Fibroblast of villous mesenchyme (primary cell): ENCODE measurements at regions not wholly inside any gene's neighbourhood (a gene's known extent, or its start where the extent isn't known, plus 50 kb on each side); places are given as distances from the start of the nearest gene placed in this dataset.

Experiments used
- DNase-seq: peaks from one replicate; pipeline ENCODE4 v3.0.0-alpha.2; 2010; ENCODE audit warnings: low read depth
- H3K4me3 ChIP-seq: 2 replicates; pipeline ENCODE4 v1.5.1; 2011; ENCODE audit warnings: low read depth, mild to moderate bottlenecking, low read length
- TF ChIP-seq, protein P1 (sequence below): IDR thresholded peaks from 2 replicates; pipeline ENCODE4 v1.5.1; 2012; ENCODE audit warnings: low read depth, mild to moderate bottlenecking, low read length; ENCODE audit not compliant: insufficient read depth

DNA sequence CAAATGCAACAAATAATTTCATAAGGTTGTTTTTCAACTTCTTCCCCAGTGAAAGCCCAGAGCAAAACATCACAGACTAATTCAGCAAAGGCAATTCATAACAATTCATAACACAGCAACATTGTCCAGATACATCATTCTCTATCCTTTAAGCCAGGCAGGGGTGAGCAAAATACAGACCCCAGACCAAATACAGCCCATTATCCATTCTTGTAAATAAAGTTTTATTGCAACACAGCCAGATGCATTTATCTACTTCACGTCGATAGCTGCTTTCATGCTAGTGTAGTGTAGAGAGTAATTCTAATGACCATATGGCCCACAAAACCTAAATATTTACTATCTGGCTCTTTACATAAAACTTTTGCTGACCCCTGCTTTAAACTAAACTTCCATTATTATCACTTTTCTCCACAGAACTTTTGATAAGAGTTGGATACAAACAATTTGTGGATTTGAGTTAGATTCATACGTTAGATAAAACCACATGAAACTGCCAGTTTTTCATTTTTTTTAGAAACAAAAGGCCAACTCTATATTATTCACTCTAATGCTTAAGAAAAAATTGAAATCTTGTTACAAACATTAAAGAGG, 174.4 kb downstream of the DUSP6 start:
- H3K4me3 ChIP-seq, result no peak overlapping the region
- DNase-seq, result peak; percentile 86
- TF ChIP-seq, protein P1, sequence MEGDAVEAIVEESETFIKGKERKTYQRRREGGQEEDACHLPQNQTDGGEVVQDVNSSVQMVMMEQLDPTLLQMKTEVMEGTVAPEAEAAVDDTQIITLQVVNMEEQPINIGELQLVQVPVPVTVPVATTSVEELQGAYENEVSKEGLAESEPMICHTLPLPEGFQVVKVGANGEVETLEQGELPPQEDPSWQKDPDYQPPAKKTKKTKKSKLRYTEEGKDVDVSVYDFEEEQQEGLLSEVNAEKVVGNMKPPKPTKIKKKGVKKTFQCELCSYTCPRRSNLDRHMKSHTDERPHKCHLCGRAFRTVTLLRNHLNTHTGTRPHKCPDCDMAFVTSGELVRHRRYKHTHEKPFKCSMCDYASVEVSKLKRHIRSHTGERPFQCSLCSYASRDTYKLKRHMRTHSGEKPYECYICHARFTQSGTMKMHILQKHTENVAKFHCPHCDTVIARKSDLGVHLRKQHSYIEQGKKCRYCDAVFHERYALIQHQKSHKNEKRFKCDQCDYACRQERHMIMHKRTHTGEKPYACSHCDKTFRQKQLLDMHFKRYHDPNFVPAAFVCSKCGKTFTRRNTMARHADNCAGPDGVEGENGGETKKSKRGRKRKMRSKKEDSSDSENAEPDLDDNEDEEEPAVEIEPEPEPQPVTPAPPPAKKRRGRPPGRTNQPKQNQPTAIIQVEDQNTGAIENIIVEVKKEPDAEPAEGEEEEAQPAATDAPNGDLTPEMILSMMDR, result no peak

DNA sequence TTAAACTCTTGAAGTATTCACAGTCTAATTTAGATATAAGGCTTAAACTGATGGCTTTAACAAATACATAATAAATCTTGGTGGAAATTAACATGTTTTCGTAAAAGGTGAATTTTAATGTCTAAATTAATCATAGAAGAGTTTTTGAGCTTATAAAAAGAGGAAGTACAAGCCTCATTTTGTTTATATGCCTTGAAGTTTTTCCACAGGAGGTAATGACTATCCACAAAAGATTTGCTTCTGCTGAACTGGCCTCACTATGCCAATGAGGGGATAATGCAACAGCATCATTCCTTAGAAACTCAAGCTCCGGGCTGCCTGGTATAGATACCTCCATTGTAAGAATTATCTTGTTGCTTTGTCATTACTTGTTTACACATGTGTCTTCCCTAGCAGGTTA, 175.6 kb downstream of the DUSP6 start:
- H3K4me3 ChIP-seq, result no peak overlapping the region
- DNase-seq, result no peak

DNA sequence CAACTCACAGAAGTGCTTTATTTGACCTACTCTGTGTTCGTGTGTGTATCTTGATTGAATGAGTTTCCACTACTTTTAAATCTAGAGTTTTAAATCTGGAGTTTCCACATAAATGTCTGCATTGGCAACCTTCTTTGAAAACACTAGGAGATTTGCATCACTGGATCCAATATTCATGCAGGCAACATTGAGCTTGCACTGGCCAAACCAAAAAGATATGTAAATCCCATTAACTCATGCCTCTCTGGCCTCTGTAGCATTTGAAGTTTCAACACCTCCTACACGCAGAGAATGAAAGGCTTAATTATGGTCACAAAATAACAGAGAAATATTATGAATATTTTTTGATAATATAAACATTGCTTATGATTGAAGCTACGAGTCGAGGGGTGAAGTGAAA, 178.6 kb downstream of the DUSP6 start:
- no peak for DNase-seq
- no peak overlapping the region for H3K4me3 ChIP-seq
- TF ChIP-seq, protein P1, result no peak

More for the DNA sequence above, 175.6 kb downstream of the DUSP6 start:
- TF ChIP-seq, protein P1, result no peak

DNA sequence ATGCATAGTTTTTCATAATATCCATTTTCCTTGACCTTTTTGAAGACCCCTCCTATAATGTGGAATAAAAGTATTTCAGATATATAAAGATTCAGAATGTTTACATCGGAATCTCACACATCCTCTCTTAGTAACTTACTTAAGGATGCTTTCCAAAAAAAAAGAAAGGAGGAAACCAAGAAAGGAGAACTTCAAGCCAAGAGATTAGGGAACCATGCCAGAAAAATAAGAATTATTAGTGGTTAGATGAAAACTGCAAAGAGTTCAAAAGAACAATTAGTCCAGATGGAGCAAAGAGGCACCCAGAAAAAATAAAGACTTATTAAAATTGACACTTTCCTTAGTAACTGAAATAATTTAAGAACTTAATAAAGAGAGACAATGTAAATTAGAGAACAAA, 179.2 kb downstream of the DUSP6 start:
- H3K4me3 ChIP-seq, result no peak overlapping the region
- TF ChIP-seq, protein P1, result no peak
- no peak for DNase-seq

GRCh38 chr12:89172224-89172623, 180.1 kb downstream of the DUSP6 start:
- no peak for DNase-seq
- no peak overlapping the region for H3K4me3 ChIP-seq
- TF ChIP-seq, protein P1, result no peak

DNA sequence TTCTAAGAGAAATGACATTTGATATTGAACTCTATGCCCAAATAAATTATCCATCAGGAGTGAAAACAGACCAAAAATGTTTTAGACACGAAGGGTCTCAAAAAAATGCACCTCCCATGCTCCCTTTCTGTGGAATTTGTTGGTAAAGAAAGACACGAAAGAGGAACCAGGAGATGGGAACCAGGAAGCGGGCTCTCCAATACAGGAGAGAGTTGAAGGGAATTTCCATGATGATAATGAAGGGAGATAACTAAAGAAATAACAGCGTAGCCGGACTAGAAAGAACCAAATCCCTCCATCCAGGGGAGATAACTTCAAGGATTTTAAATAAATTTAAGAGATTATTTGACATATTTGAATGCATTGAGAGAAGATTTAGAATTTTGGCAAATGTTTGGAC, 183.0 kb downstream of the DUSP6 start:
- TF ChIP-seq, protein P1, result no peak
- no peak for DNase-seq
- no peak overlapping the region for H3K4me3 ChIP-seq

DNA sequence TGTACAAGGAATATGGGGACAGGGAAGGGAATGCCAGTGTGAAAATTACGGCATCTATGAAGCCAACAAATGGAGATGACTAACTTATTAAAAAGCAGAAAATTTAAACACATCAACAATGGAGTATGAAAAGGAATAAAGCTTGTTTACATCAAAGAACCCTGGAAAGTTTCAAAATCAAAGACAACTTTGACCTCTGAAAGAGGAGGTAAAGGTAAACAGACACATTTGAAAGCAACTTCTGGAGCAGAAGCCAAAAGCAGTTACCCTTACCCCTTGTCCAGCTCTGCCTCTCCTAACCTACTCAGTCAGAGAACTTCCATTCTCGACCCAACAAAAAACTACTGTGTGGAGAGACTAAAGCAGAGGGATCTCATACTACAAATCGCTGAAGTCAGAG, 184.3 kb downstream of the DUSP6 start:
- H3K4me3 ChIP-seq, result no peak overlapping the region
- TF ChIP-seq, protein P1, result no peak
- DNase-seq, result no peak
